Effector memory CD8-positive, alpha-beta T cell (primary cell): ENCODE measurements at regions not wholly inside any gene's neighbourhood (a gene's known extent, or its start where the extent isn't known, plus 50 kb on each side); places are given as distances from the start of the nearest gene placed in this dataset.

Source experiments
- ATAC-seq: fragments of 150-1000 bp; cut with Tn5 transposase; replicated peaks from 2 replicates; pipeline ENCODE4 v1.10.0; 2021; ENCODE audit warnings: mild to moderate bottlenecking, moderate library complexity
- DNase-seq, 3 experiments: peaks; one replicate each; pipeline ENCODE4 v3.0.0; 2021
- H3K27ac Mint-ChIP-seq, 2 donors: one replicate each; pipeline ENCODE4 v1.8.0; 2022; ENCODE audit warnings: mild to moderate bottlenecking in 2 of 2, mixed read lengths in 2 of 2, moderate library complexity in 2 of 2
- H3K27me3 Mint-ChIP-seq, 2 donors: one replicate each; pipeline ENCODE4 v1.8.0; 2022; ENCODE audit warnings: mixed read lengths in 2 of 2
- H3K36me3 Mint-ChIP-seq: one replicate; pipeline ENCODE4 v1.8.0; 2022; ENCODE audit warnings: mild to moderate bottlenecking, moderate library complexity, mixed read lengths; ENCODE audit not compliant: insufficient read depth
- H3K4me1 Mint-ChIP-seq, 2 donors: one replicate each; pipeline ENCODE4 v1.8.0; 2022; ENCODE audit warnings: low read depth in 2 of 2, mixed read lengths in 2 of 2
- H3K4me3 Mint-ChIP-seq, 2 donors: one replicate each; pipeline ENCODE4 v1.8.0; 2022; ENCODE audit warnings: mild to moderate bottlenecking in 2 of 2, mixed read lengths in 2 of 2, moderate library complexity in 2 of 2
- H3K9me3 Mint-ChIP-seq, 2 donors: one replicate each; pipeline ENCODE4 v1.8.0; 2022; ENCODE audit warnings: mixed read lengths in 2 of 2

DNA sequence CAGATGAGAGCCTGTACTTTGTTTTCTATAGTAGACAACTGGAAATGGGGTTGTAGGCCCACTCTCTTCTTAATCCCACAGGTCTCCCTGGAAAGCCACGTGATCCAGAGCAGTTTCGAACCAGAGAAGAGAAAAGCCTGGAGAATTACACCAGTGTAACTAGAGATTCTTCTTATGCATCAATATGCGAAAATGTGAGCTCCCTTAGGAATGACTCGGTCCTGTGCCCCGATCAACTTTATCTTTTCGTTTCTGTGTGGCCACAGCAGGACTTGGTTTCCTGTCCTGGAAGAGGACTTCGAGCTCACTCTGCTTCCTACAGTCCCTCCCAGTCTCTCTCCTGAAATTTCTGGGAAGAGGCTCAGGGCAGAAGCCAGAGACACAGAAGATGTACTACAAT, 73.8 kb upstream of the TPM1 start:
- no peak for ATAC-seq
- Mint-ChIP-seq H3K4me1 (no peaks in the 10 kb centered on the region), H3K9me3 (no peaks in the 10 kb centered on the region)

DNA sequence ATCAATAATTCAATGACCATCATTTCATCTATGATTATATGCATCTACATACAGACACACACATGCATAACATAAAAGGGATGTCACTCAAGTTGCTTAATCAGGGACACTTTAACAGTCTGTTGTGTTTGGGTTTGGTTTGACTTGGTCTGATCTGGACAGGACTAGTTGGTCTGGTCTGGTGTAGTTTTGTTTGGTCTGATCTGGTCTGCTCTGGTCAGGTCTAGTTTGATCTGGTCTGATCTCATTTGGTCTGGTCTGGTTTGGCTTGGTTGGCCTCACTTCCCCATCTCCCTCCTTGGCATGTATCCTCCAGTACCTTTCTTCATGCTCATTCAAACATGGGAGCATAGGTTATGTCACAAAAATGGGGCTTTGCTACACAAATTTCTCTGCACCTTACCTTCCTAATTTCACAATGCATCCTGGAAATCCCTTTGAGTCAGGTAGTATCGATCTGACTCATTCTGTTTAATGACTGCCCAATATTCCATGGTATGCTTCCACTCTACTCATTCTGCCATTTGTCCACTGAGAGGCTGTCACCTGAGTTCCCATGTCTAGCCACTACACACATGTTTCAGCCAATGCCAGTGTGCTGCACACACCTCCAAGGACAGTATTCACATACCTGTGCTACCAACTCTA, 73.0 kb upstream of the TPM1 start:
- DNase-seq, result no peak
- no peaks in the 10 kb centered on the region for H3K9me3 Mint-ChIP-seq
- ATAC-seq, result no peak
- peaks cover 0 to 8% of the 10 kb centered on the region in 2 donors for H3K27me3 Mint-ChIP-seq
- H3K4me1 Mint-ChIP-seq, result no peaks in the 10 kb centered on the region
- no peak overlapping the region for H3K27ac Mint-ChIP-seq
- H3K4me3 Mint-ChIP-seq, result no peak overlapping the region
- no peaks in the 10 kb centered on the region for H3K36me3 Mint-ChIP-seq

More for the DNA sequence above, 73.8 kb upstream of the TPM1 start:
- Mint-ChIP-seq H3K27ac (no peak overlapping the region), H3K27me3 (peaks cover 0 to 8% of the 10 kb centered on the region in 2 donors), H3K36me3 (no peaks in the 10 kb centered on the region), H3K4me3 (no peak overlapping the region)
- no peak for DNase-seq

DNA sequence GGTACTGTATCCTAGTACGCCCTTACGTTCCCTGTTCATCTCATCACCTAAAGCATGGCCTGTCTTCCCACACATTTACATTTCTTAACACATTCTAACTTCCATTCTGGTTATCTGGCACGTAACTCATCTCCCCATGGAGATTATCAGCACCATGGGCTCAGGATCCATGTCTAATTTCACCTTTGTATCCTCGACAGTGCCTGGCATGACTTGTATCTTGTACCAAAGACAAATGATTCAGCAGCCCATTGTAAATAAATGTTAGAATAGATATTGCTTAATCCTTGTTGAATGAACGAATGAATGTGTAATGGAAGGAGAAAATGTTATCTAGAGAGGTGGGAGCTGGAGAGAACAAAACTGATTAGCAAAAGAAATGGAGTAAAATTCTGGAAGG, 69.7 kb upstream of the TPM1 start:
- Mint-ChIP-seq H3K4me3 (no peak overlapping the region), H3K27ac (no peak overlapping the region), H3K27me3 (peaks cover 0 to 8% of the 10 kb centered on the region in 2 donors), H3K9me3 (no peaks in the 10 kb centered on the region), H3K36me3 (no peaks in the 10 kb centered on the region), H3K4me1 (no peaks in the 10 kb centered on the region)
- ATAC-seq (no peak), DNase-seq (no peak)

DNA sequence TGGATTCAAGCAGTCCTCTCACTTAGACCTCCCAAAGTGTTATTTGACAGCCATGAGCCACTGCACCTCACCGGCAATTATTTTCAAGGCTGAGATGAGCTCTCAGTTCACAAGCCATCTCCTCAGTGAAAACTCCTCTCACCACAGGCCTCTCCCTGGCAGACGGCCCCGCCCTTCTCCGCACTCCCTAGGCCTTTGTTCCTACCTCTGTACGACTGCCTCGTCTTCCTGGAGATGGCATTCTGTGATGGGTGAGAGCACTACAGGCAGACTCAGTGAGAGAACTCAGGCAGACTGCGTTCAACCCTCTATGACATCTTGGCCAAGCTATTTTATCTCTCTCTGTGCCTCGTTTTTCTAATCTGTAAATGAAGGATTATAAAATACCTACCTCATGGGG, 67.0 kb upstream of the TPM1 start:
- Mint-ChIP-seq H3K36me3 (no peaks in the 10 kb centered on the region), H3K9me3 (no peaks in the 10 kb centered on the region), H3K4me1 (no peaks in the 10 kb centered on the region), H3K4me3 (no peak overlapping the region), H3K27ac (no peak overlapping the region), H3K27me3 (peaks cover 11 to 13% of the 10 kb centered on the region in 2 donors)
- DNase-seq, result no peak
- no peak for ATAC-seq

DNA sequence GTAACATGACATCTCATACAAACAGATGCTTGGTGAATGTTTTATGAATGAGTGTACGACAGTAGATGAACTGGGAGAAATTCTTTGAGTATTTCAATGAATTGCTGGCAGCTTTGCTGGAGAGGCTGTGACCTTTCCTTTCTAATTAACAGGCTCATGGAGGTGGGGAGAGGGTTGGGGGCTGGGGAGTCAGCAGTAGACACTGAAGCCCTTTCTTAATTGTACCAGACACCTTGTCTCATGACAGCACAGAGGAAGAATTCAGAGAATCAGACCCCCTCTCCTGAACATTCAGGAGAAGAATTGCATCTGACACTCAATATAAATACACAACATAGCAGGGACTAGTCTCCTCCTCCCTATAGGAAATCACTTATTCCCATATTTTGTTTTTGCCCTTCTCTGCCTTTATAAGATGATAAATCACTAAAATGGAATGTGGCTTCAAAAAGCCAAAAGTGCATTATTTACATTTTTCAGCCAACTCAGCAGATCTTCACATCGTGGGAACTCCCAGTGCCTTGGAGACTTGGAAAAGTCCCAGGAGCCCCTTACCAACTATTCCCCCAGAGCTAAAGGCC, 66.2 kb upstream of the TPM1 start:
- H3K9me3 Mint-ChIP-seq, result no peaks in the 10 kb centered on the region
- H3K36me3 Mint-ChIP-seq, result no peaks in the 10 kb centered on the region
- H3K4me3 Mint-ChIP-seq, result no peak overlapping the region

DNA sequence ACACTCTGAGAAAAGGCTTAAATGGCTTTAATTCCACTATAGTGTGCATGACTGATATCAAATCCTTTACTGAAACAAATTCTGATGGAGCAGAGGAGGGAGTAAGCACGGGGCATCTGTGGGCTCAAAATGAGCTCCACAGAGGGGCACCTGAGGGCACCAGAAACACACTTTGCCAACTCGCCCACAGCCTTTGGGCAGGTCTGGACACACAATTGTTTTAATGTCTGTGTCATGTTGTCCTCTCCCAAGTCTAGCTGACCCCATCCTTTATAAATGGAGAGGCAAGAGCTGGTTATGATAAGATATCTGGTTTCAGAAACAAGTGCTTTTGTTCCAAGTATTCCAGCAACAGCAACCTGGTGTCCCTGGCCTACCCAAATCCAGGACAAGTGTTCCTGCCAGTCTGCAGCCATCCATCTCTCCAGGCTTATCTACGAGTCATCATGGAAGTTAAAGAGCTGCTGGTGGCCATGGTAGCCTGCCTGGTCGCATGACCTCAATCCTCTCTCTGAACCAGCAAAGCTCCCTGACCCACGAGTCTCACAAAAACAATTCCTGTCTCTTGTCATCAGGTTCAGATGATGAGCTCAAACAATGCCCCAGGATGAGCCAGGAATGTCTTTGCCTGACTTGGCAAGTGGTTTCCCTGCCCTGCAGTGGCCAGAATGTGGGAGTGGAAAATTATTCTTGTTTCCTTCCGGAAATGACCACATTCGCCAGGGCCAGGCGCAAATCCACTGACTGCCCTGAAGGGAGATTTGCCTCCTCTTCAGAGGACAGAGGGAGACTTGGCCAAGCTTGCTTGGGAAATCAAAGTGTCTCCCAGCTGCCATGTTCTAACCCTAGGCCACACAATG, 64.4 kb upstream of the TPM1 start:
- no peaks in the 10 kb centered on the region for H3K4me1 Mint-ChIP-seq
- H3K27ac Mint-ChIP-seq, result no peak overlapping the region
- DNase-seq, result no peak
- H3K4me3 Mint-ChIP-seq, result no peak overlapping the region
- peaks cover 8 to 11% of the 10 kb centered on the region in 2 donors for H3K27me3 Mint-ChIP-seq
- ATAC-seq, result no peak
- no peaks in the 10 kb centered on the region for H3K36me3 Mint-ChIP-seq
- H3K9me3 Mint-ChIP-seq, result no peaks in the 10 kb centered on the region

More for the DNA sequence above, 66.2 kb upstream of the TPM1 start:
- DNase-seq, result no peak
- H3K4me1 Mint-ChIP-seq, result no peaks in the 10 kb centered on the region
- ATAC-seq, result no peak
- H3K27me3 Mint-ChIP-seq, result peaks cover 11 to 13% of the 10 kb centered on the region in 2 donors
- H3K27ac Mint-ChIP-seq, result no peak overlapping the region

DNA sequence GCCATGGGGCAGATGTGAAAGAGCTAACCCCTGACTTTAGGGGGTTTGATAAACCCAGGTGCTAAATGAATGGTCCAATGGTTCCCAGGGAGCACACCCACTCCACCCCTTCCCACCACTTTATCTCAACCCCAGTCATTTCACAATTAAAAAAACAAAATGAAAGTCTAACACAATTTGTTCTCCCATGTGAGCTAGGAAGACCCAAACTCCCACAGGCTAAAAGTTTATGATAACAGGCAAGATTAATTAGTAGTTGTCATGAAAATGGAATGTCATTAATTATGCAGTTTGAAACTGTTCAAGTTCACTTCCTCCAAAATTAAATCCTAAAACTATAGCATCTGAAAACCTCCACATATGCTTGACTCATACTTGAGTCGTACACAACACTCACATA, 63.3 kb upstream of the TPM1 start:
- no peaks in the 10 kb centered on the region for H3K36me3 Mint-ChIP-seq
- peaks cover 6 to 11% of the 10 kb centered on the region in 2 donors for H3K27me3 Mint-ChIP-seq
- no peak overlapping the region for H3K4me3 Mint-ChIP-seq
- DNase-seq (no peak), ATAC-seq (no peak)
- H3K27ac Mint-ChIP-seq, result no peak overlapping the region
- H3K4me1 Mint-ChIP-seq, result no peaks in the 10 kb centered on the region
- H3K9me3 Mint-ChIP-seq, result no peaks in the 10 kb centered on the region

DNA sequence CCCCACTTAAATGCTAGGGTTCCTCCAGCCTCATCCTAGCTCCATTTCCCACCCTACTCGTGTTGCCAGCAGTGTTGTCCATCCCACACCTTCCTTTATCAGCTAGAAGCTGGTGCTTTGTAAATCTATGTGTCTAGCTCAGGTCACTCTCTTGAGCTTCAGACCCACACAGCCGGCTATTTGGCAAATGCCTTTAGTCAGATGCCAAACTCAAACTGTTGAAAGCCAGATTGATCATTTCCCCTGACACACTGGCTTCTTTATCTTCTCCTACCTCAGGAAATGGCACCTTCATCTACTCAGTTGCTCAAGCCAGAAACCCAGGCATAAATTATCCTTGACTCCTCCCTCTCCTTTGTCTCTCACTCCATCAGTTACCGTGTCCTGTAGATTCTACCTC, 61.5 kb upstream of the TPM1 start:
- H3K4me3 Mint-ChIP-seq, result no peak overlapping the region
- no peak for DNase-seq
- H3K27me3 Mint-ChIP-seq, result peaks cover 21 to 28% of the 10 kb centered on the region in 2 donors
- H3K4me1 Mint-ChIP-seq, result no peaks in the 10 kb centered on the region
- no peaks in the 10 kb centered on the region for H3K9me3 Mint-ChIP-seq
- no peak for ATAC-seq
- H3K36me3 Mint-ChIP-seq, result no peaks in the 10 kb centered on the region
- no peak overlapping the region for H3K27ac Mint-ChIP-seq

DNA sequence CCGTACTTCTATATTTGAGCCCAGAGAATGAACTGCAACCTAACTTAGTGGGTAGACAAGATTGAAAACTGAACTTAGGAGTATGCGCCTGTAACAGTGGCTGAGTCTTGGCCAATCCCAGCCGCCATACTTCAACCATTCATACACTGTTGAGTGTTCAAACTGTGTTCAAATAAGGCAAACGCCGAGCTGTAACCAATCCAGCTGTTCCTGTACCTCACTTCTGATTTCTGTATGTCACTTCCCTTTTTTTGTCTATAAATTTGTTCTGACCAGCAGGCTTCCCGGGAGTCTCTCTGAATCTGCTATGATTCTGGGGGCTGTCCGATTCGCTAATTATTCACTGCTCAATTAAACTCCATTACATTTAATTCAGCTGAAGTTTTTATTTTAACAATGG, 58.6 kb upstream of the TPM1 start:
- Mint-ChIP-seq H3K9me3 (no peaks in the 10 kb centered on the region), H3K4me1 (no peaks in the 10 kb centered on the region), H3K4me3 (no peak overlapping the region), H3K27me3 (peaks cover 28 to 36% of the 10 kb centered on the region in 2 donors), H3K36me3 (no peaks in the 10 kb centered on the region), H3K27ac (no peak overlapping the region)
- ATAC-seq, result no peak
- DNase-seq, result no peak

DNA sequence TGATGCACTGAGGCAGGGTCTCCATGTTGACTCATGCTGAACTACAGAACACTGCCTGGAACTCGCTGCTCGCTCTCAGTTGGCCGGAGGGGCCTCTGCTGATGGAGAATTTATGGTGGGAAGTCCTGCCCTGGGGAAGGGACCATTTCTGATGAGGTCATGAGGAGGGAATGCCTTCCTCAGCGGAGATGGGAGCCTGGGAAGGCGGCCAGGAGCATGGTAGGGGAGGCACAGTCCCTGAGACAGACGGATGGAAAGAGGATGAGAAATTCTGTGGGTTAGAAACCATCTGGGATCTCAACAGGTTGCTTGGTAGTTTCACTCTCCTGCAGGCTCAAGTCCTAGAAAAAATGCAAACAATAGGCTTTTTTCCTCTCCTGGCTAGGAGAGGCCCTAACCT, 56.8 kb upstream of the TPM1 start:
- H3K4me3 Mint-ChIP-seq, result no peak overlapping the region
- no peaks in the 10 kb centered on the region for H3K36me3 Mint-ChIP-seq
- no peak overlapping the region for H3K27ac Mint-ChIP-seq
- DNase-seq (no peak), ATAC-seq (no peak)
- H3K4me1 Mint-ChIP-seq, result no peaks in the 10 kb centered on the region
- H3K27me3 Mint-ChIP-seq, result peaks cover 44 to 50% of the 10 kb centered on the region in 2 donors
- no peaks in the 10 kb centered on the region for H3K9me3 Mint-ChIP-seq

DNA sequence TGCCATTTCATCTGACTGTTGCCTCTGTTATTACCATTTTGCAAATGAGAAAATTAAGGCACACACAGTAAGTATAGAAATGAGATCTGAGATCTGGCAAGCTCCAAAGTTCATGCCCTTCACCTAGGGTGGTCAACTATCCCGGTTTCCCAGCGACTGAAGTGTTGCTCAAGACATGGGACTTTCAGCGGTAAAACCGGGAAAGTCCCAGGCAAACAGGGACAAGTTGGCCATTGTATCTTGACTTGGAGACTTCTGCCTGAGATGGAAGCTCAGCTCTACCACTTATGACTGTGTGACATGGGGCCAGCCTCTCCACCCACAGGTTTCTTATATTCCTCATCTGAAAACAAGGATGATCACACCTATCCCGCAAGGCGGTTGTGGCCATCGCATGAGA, 55.6 kb upstream of the TPM1 start:
- DNase-seq (no peak), ATAC-seq (no peak)
- Mint-ChIP-seq H3K9me3 (no peaks in the 10 kb centered on the region), H3K4me1 (no peaks in the 10 kb centered on the region), H3K4me3 (no peak overlapping the region), H3K27ac (no peak overlapping the region), H3K27me3 (peaks cover 47 to 53% of the 10 kb centered on the region in 2 donors), H3K36me3 (no peaks in the 10 kb centered on the region)

DNA sequence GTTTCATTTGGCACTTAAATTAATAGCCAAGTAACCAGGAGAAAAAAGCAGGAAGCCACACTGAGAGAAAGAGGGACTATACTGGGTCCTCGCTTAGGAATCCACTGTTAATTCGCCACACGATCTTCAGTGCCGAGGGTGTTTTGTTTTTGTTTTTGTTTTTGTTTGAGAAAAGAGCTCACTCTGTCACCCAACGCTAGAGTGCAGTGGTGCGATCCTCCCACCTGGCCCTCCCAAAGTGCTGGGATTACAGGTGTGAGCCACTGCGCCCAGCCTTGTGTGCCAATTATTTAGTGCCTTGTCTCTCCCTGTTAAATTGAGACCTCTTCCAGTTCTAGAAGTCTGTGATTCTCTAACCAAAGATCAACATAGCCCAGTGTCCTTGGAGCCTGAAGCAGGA, 53.8 kb upstream of the TPM1 start:
- Mint-ChIP-seq H3K4me3 (no peak overlapping the region), H3K9me3 (no peaks in the 10 kb centered on the region), H3K27me3 (peaks cover 61 to 70% of the 10 kb centered on the region in 2 donors), H3K27ac (no peak overlapping the region), H3K36me3 (no peaks in the 10 kb centered on the region), H3K4me1 (no peaks in the 10 kb centered on the region)
- ATAC-seq (no peak), DNase-seq (no peak)

DNA sequence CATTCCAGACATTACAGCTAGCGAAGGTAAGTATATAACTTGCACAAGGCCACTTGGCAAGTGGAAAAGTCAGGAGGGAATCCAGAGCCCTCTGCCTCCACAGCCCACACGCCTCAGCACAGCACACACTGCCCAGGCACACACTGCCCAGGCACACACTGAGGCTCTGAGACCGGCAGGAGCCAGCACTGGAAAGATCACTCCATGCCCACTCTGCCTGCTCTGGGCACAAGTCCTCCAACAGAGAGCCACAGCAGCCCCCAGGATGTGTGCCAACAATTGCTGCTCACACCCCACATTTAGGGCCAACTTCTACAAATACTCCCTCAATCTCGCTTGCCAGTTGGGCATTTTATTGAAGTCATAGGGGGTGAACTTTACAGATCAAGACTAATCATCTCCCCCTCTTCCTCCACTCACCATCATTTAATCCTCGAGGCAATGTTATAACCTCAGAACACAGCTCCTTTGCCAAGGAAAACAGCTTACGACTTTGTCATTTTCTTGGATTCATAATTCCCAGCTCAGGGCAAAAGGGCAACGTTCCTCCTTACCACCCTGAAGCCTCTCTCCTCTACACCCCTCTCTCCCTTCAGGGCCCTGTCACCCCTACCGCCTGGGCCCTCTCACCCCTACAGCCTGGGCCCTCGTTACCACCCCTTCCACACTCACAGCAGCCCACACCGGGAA, 53.0 kb upstream of the TPM1 start:
- H3K4me1 Mint-ChIP-seq, result no peaks in the 10 kb centered on the region
- H3K27ac Mint-ChIP-seq, result no peak overlapping the region
- no peak for DNase-seq
- ATAC-seq, result no peak
- H3K4me3 Mint-ChIP-seq, result no peak overlapping the region
- peaks cover 60 to 67% of the 10 kb centered on the region in 2 donors for H3K27me3 Mint-ChIP-seq
- no peaks in the 10 kb centered on the region for H3K36me3 Mint-ChIP-seq
- H3K9me3 Mint-ChIP-seq, result no peaks in the 10 kb centered on the region
